GM10266 (cell line): ENCODE measurements at regions not wholly inside any gene's neighbourhood (a gene's known extent, or its start where the extent isn't known, plus 50 kb on each side); places are given as distances from the start of the nearest gene placed in this dataset.

Experiments
- DNase-seq: peaks from one replicate; pipeline ENCODE4 v3.0.0; 2012; ENCODE audit errors: extremely low spot score
- CTCF ChIP-seq: IDR thresholded peaks from 2 replicates; pipeline ENCODE4 v1.5.1; 2012; ENCODE audit warnings: mild to moderate bottlenecking, low read depth; ENCODE audit not compliant: control insufficient read depth, insufficient read depth; ENCODE audit errors: missing control alignments

DNA sequence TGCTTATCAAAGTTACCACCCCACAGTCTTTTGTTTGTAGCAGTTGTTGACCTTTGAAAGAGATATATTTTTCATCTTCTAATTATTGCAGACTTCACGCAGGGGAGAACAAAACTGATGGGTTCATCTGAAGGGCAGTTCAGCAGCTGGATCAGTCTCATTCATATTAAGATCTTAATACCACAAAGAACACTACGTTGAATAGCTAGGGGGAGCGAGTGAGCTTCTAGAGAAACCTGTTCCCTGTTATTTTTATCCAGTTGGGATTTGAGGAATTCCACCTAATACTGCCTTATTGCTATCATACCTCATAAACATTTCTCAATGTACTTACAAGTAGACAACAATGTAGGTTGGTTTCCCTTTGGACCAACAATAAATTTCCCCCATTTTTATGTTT lies 306.1 kb upstream of the KIF2B start:
- DNase-seq = no peak

DNA sequence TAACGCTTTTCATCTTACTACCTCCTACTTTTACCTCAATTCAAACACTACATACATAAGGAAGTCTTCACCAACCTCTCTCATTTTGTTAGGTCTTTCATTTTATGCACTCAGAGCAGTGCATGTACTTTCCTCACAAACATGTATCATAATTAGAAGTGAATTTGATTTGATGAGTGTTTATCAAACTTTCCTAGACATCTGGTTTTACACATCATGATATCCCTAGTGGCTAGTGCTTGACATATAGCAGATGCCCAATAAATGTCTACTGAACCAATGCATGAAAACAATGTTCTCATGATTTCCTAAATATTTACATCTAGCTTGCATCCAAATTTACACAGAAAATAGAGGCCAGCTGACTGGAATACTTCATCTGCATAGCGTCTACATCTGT lies 323.4 kb upstream of the KIF2B start:
- no peak for DNase-seq
- no peak for TF ChIP-seq CTCF

More for the DNA sequence above, 306.1 kb upstream of the KIF2B start:
- no peak for TF ChIP-seq CTCF

GRCh38 chr17:53496356-53496755 lies 326.4 kb upstream of the KIF2B start:
- no peak for TF ChIP-seq CTCF
- DNase-seq = no peak

- no peak for TF ChIP-seq CTCF
- DNase-seq = no peak
Observed at GRCh38 chr17:53492532-53492931, 330.2 kb upstream of the KIF2B start.

- no peak for TF ChIP-seq CTCF
- DNase-seq = no peak
Observed at GRCh38 chr17:53490447-53490968, 332.2 kb upstream of the KIF2B start.

DNA sequence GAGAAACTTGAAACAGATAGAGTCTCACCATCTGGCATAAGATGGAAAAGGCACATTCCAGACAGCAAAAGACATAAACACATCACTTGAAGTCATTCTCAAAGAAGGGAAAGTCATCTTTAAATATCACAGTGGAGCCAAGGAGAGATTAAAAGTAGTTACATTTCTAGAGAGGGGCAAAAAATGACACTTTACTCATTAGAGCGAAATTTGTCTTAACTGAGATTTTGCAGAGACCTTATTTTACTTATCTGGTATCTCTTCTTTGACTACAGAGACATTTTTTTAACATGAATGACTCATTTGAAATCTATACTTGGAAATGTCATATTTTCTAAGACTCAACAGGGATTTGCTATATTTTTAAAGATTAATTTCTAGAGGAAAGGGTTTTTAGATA lies 339.0 kb upstream of the KIF2B start:
- DNase-seq = no peak
- no peak for TF ChIP-seq CTCF

DNA sequence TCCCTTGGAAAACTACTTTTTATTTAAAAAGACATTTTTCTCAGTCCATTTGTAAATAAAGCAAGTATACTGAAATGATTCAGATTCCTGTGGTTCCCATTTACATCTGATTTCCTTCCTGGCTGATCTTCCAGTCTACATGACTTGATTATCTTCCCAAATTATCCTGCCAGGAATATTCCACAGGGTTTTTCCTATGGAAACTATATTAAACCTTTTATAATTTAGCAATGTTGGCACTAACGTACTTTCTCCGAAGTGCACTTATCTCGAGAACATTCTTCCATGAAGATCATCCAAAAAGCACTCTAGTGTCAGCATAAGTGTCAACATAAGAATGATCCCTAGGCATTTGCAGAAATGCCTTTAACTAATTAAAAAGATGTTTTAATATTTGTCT lies 347.7 kb upstream of the KIF2B start:
- TF ChIP-seq CTCF = no peak
- DNase-seq = no peak
